K562 (cell line): ENCODE measurements at regions not wholly inside any gene's neighbourhood (a gene's known extent, or its start where the extent isn't known, plus 50 kb on each side); places are given as distances from the start of the nearest gene placed in this dataset.

ENCODE experiments used
- GATAD2B ChIP-seq: fragments of 450-650 bp; IDR thresholded peaks from 2 replicates; pipeline ENCODE4 v1.6.1; 2017; ENCODE audit warnings: mild to moderate bottlenecking, borderline replicate concordance
- KDM5B ChIP-seq: fragments of 200-600 bp; sonication (generic); IDR thresholded peaks from 2 replicates; pipeline ENCODE4 v1.6.1; 2012; ENCODE audit warnings: low read depth, mild to moderate bottlenecking, moderate library complexity, low read length, control low read depth, inconsistent platforms; ENCODE audit not compliant: insufficient replicate concordance
- RBM17 ChIP-seq: fragments of 200-400 bp; formaldehyde crosslinking; IDR thresholded peaks from 2 replicates; pipeline ENCODE4 v1.6.1; 2017; ENCODE audit warnings: low read depth, mild to moderate bottlenecking, low read length, borderline replicate concordance
- RERE ChIP-seq: sonication (generic); formaldehyde crosslinking; IDR thresholded peaks from 2 replicates; pipeline ENCODE4 v1.8.0; 2023; ENCODE audit warnings: missing genetic modification reagents, mild to moderate bottlenecking, borderline replicate concordance
- TF ChIP-seq, protein P1 (sequence below): IDR thresholded peaks from 2 replicates; pipeline ENCODE4 v1.6.1; 2014; ENCODE audit warnings: antibody characterized with exemption

- TF ChIP-seq RERE (CRISPR knock-in tag) (no peak), GATAD2B (no peak), KDM5B (no peak), RBM17 (no peak)
- TF ChIP-seq, protein P1, sequence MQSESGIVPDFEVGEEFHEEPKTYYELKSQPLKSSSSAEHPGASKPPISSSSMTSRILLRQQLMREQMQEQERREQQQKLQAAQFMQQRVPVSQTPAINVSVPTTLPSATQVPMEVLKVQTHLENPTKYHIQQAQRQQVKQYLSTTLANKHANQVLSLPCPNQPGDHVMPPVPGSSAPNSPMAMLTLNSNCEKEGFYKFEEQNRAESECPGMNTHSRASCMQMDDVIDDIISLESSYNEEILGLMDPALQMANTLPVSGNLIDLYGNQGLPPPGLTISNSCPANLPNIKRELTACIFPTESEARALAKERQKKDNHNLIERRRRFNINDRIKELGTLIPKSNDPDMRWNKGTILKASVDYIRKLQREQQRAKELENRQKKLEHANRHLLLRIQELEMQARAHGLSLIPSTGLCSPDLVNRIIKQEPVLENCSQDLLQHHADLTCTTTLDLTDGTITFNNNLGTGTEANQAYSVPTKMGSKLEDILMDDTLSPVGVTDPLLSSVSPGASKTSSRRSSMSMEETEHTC, result no peak
Measured at GRCh38 chr11:28730889-28731288, 622.7 kb downstream of the METTL15 start (continued).
